ENCODE measurements at regions not wholly inside any gene's neighbourhood (a gene's known extent, or its start where the extent isn't known, plus 50 kb on each side); places are given as distances from the start of the nearest gene placed in this dataset.
A peak's percentile ranks its signal among the peaks of the same experiment; 100 is the strongest.

- no peaks in the 10 kb centered on the region for H3K79me2 ChIP-seq (ENCODE audit: insufficient read depth, low read length)
- no peaks in the 10 kb centered on the region for H3K36me3 ChIP-seq (ENCODE audit: insufficient read depth, low read length)
- H3K9me3 Mint-ChIP-seq (ENCODE audit: unreplicated experiment): no peaks in the 10 kb centered on the region
- H3K9ac ChIP-seq (ENCODE audit: low read length): peak overlapping the region; percentile 20
- peaks cover 6% of the 10 kb centered on the region for H3K4me1 Mint-ChIP-seq (ENCODE audit: low read depth, unreplicated experiment)
- H3K4me2 ChIP-seq (ENCODE audit: low read length): peak overlapping the region; percentile 45
- peaks cover 5% of the 10 kb centered on the region for H3K4me1 ChIP-seq (ENCODE audit: insufficient read depth, low read length)
- no peaks in the 10 kb centered on the region for H4K20me1 ChIP-seq (ENCODE audit: insufficient read depth, low read length)
- H3K9me3 ChIP-seq (ENCODE audit: insufficient read depth, low read depth, low read length): no peaks in the 10 kb centered on the region
- H3K27me3 ChIP-seq (ENCODE audit: insufficient read depth, low read length): no peaks in the 10 kb centered on the region
- H3K27ac Mint-ChIP-seq (ENCODE audit: unreplicated experiment): peak overlapping the region; percentile 34
- H3K36me3 Mint-ChIP-seq (ENCODE audit: low read depth, unreplicated experiment): no peaks in the 10 kb centered on the region
- no peak overlapping the region for H3K4me3 ChIP-seq (ENCODE audit: insufficient read depth, low read depth, low read length)
- H3K27ac ChIP-seq (ENCODE audit: low read depth, low read length): peak overlapping the region; percentile 43
- TF ChIP-seq CTCF (IDR thresholded peaks at IDR 0.05; ENCODE audit: insufficient read depth, low read depth, low read length) (no peak), EZH2 (IDR thresholded peaks at IDR 0.05; ENCODE audit: insufficient read depth, low read length) (no peak)
- FAIRE-seq (peak; percentile 77), DNase-seq (ENCODE audit: low read depth) (peak; percentile 91)
- H3K4me3 Mint-ChIP-seq (ENCODE audit: unreplicated experiment): no peak overlapping the region
- no peaks in the 10 kb centered on the region for H3K27me3 Mint-ChIP-seq (ENCODE audit: low read depth, unreplicated experiment)
- no peak overlapping the region for H2AFZ ChIP-seq (ENCODE audit: low read depth, low read length)
Measured at GRCh38 chr3:117622171-117622841, 912.7 kb downstream of the TUSC7 start.

GRCh38 chr3:117624424-117624823, 914.8 kb downstream of the TUSC7 start:
- no peak for FAIRE-seq
- no peak overlapping the region for H3K9ac ChIP-seq (ENCODE audit: low read length)
- Mint-ChIP-seq H3K4me1 (ENCODE audit: low read depth, unreplicated experiment) (peaks cover 14% of the 10 kb centered on the region), H3K27ac (ENCODE audit: unreplicated experiment) (no peak overlapping the region), H3K4me3 (ENCODE audit: unreplicated experiment) (no peak overlapping the region), H3K36me3 (ENCODE audit: low read depth, unreplicated experiment) (no peaks in the 10 kb centered on the region), H3K27me3 (ENCODE audit: low read depth, unreplicated experiment) (no peaks in the 10 kb centered on the region), H3K9me3 (ENCODE audit: unreplicated experiment) (no peaks in the 10 kb centered on the region)
- H3K4me3 ChIP-seq (ENCODE audit: insufficient read depth, low read depth, low read length): no peak overlapping the region
- H3K4me2 ChIP-seq (ENCODE audit: low read length): no peak overlapping the region
- H3K79me2 ChIP-seq (ENCODE audit: insufficient read depth, low read length): no peaks in the 10 kb centered on the region
- H3K4me1 ChIP-seq (ENCODE audit: insufficient read depth, low read length): peaks cover 12% of the 10 kb centered on the region
- H3K27ac ChIP-seq (ENCODE audit: low read depth, low read length): no peak overlapping the region
- no peaks in the 10 kb centered on the region for H3K9me3 ChIP-seq (ENCODE audit: insufficient read depth, low read depth, low read length)
- TF ChIP-seq CTCF (IDR thresholded peaks at IDR 0.05; ENCODE audit: insufficient read depth, low read depth, low read length) (no peak), EZH2 (IDR thresholded peaks at IDR 0.05; ENCODE audit: insufficient read depth, low read length) (no peak)
- H4K20me1 ChIP-seq (ENCODE audit: insufficient read depth, low read length): no peaks in the 10 kb centered on the region
- no peaks in the 10 kb centered on the region for H3K36me3 ChIP-seq (ENCODE audit: insufficient read depth, low read length)
- H2AFZ ChIP-seq (ENCODE audit: low read depth, low read length): no peak overlapping the region
- H3K27me3 ChIP-seq (ENCODE audit: insufficient read depth, low read length): no peaks in the 10 kb centered on the region
- DNase-seq (ENCODE audit: low read depth): no peak

GRCh38 chr3:117625174-117625573, 915.6 kb downstream of the TUSC7 start:
- H3K27ac ChIP-seq (ENCODE audit: low read depth, low read length): no peak overlapping the region
- no peaks in the 10 kb centered on the region for H3K36me3 ChIP-seq (ENCODE audit: insufficient read depth, low read length)
- H3K4me1 Mint-ChIP-seq (ENCODE audit: low read depth, unreplicated experiment): peaks cover 14% of the 10 kb centered on the region
- no peak overlapping the region for H3K27ac Mint-ChIP-seq (ENCODE audit: unreplicated experiment)
- no peaks in the 10 kb centered on the region for H3K27me3 ChIP-seq (ENCODE audit: insufficient read depth, low read length)
- no peak overlapping the region for H3K4me2 ChIP-seq (ENCODE audit: low read length)
- no peaks in the 10 kb centered on the region for H3K79me2 ChIP-seq (ENCODE audit: insufficient read depth, low read length)
- no peaks in the 10 kb centered on the region for H4K20me1 ChIP-seq (ENCODE audit: insufficient read depth, low read length)
- no peaks in the 10 kb centered on the region for H3K9me3 ChIP-seq (ENCODE audit: insufficient read depth, low read depth, low read length)
- no peak overlapping the region for H3K9ac ChIP-seq (ENCODE audit: low read length)
- no peak overlapping the region for H3K4me3 ChIP-seq (ENCODE audit: insufficient read depth, low read depth, low read length)
- H3K36me3 Mint-ChIP-seq (ENCODE audit: low read depth, unreplicated experiment): no peaks in the 10 kb centered on the region
- no peak overlapping the region for H3K4me3 Mint-ChIP-seq (ENCODE audit: unreplicated experiment)
- no peaks in the 10 kb centered on the region for H3K9me3 Mint-ChIP-seq (ENCODE audit: unreplicated experiment)
- peaks cover 12% of the 10 kb centered on the region for H3K4me1 ChIP-seq (ENCODE audit: insufficient read depth, low read length)
- DNase-seq (ENCODE audit: low read depth) (peak; percentile 15), FAIRE-seq (no peak)
- no peak for TF ChIP-seq CTCF (IDR thresholded peaks at IDR 0.05; ENCODE audit: insufficient read depth, low read depth, low read length)
- TF ChIP-seq EZH2 (IDR thresholded peaks at IDR 0.05; ENCODE audit: insufficient read depth, low read length): no peak
- H2AFZ ChIP-seq (ENCODE audit: low read depth, low read length): no peak overlapping the region
- H3K27me3 Mint-ChIP-seq (ENCODE audit: low read depth, unreplicated experiment): no peaks in the 10 kb centered on the region

Measured in astrocyte (in vitro differentiated cells and primary cell).